ENCODE measurements at regions not wholly inside any gene's neighbourhood (a gene's known extent, or its start where the extent isn't known, plus 50 kb on each side); places are given as distances from the start of the nearest gene placed in this dataset.

DNA sequence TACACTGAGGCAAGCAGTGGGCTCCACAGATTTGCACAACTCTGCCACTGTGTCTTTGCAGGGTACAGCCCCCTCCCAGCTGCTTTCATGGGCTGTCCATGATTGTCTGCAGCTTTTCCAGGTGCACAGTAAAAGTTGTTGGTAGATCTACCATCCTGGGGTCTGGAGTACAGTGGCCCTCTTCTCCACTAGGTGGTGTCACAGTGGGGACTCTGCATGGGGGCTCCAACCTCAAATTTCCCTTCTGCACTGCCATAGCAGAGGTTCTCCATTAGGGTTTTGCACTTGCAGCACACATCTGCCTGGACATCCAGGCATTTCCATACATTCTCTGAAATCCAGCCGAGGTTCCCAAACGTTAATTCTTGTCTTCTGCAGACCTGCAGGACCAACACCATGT, 1002.3 kb downstream of the FAM133A start:
- TF ChIP-seq, protein P1, sequence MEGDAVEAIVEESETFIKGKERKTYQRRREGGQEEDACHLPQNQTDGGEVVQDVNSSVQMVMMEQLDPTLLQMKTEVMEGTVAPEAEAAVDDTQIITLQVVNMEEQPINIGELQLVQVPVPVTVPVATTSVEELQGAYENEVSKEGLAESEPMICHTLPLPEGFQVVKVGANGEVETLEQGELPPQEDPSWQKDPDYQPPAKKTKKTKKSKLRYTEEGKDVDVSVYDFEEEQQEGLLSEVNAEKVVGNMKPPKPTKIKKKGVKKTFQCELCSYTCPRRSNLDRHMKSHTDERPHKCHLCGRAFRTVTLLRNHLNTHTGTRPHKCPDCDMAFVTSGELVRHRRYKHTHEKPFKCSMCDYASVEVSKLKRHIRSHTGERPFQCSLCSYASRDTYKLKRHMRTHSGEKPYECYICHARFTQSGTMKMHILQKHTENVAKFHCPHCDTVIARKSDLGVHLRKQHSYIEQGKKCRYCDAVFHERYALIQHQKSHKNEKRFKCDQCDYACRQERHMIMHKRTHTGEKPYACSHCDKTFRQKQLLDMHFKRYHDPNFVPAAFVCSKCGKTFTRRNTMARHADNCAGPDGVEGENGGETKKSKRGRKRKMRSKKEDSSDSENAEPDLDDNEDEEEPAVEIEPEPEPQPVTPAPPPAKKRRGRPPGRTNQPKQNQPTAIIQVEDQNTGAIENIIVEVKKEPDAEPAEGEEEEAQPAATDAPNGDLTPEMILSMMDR (IDR thresholded peaks at IDR 0.05), result no peak
- TF ChIP-seq EP300 (IDR thresholded peaks at IDR 0.05) (no peak), POLR2AphosphoS5 (IDR thresholded peaks at IDR 0.05) (no peak)
